HUES48 (cell line): ENCODE measurements at regions not wholly inside any gene's neighbourhood (a gene's known extent, or its start where the extent isn't known, plus 50 kb on each side); places are given as distances from the start of the nearest gene placed in this dataset.
"Not testable (repeated sequence)": the region's sequence is repeated elsewhere in the genome, so short reads cannot be mapped to it uniquely, and the experiment has no call there.

Experiments
- H3K27ac ChIP-seq: one replicate; pipeline ENCODE4 v1.7.0; 2013; ENCODE audit warnings: low read depth, low read length, inconsistent platforms
- H3K27me3 ChIP-seq: 2 replicates; pipeline ENCODE4 v1.6.1; 2013; ENCODE audit warnings: mild to moderate bottlenecking, low read length; ENCODE audit not compliant: control insufficient read depth, insufficient read depth
- H3K36me3 ChIP-seq: 2 replicates; pipeline ENCODE4 v1.6.1; 2013; ENCODE audit warnings: low read length; ENCODE audit not compliant: control insufficient read depth, insufficient read depth
- H3K4me1 ChIP-seq: 2 replicates; pipeline ENCODE4 v1.6.1; 2013; ENCODE audit warnings: mild to moderate bottlenecking, low read length; ENCODE audit not compliant: control insufficient read depth, insufficient read depth
- H3K4me3 ChIP-seq: 2 replicates; pipeline ENCODE4 v1.5.1; 2013; ENCODE audit warnings: mild to moderate bottlenecking, low read depth, low read length
- H3K9ac ChIP-seq: 2 replicates; pipeline ENCODE4 v1.6.1; 2013; ENCODE audit warnings: mild to moderate bottlenecking, low read depth, low read length, moderate library complexity
- H3K9me3 ChIP-seq: 2 replicates; pipeline ENCODE4 v1.6.1; 2013; ENCODE audit warnings: low read length; ENCODE audit not compliant: control insufficient read depth, insufficient read depth

- H3K27ac ChIP-seq = no peak overlapping the region
- H3K9ac ChIP-seq = no peak overlapping the region
- no peaks in the 10 kb centered on the region for H3K4me1 ChIP-seq
- H3K36me3 ChIP-seq = no peaks in the 10 kb centered on the region
- H3K9me3 ChIP-seq = no peaks in the 10 kb centered on the region
- no peaks in the 10 kb centered on the region for H3K27me3 ChIP-seq
- H3K4me3 ChIP-seq = no peak overlapping the region
Observed at GRCh38 chrX:1140236-1140681, 72.2 kb downstream of the CRLF2 start.

DNA sequence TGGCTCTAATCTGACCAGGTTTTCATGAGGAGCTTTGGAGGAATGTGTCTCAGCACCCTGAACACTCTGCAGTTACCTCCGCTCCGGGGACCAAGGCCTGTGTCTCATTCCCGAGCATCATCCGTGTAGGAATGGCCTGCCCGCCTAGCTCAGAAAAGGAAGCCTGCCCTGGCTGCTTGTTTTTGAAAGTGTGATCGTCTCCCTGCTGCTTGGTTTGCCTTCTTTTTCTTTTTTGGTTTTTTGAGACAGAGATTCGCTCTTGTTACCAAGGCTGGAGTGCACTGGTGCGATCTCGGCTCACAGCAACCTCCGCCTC, 73.3 kb downstream of the CRLF2 start:
- Histone ChIP-seq H3K27ac (no peak overlapping the region), H3K27me3 (no peaks in the 10 kb centered on the region), H3K9me3 (no peaks in the 10 kb centered on the region), H3K36me3 (no peaks in the 10 kb centered on the region), H3K4me3 (no peak overlapping the region), H3K4me1 (no peaks in the 10 kb centered on the region), H3K9ac (no peak overlapping the region)

DNA sequence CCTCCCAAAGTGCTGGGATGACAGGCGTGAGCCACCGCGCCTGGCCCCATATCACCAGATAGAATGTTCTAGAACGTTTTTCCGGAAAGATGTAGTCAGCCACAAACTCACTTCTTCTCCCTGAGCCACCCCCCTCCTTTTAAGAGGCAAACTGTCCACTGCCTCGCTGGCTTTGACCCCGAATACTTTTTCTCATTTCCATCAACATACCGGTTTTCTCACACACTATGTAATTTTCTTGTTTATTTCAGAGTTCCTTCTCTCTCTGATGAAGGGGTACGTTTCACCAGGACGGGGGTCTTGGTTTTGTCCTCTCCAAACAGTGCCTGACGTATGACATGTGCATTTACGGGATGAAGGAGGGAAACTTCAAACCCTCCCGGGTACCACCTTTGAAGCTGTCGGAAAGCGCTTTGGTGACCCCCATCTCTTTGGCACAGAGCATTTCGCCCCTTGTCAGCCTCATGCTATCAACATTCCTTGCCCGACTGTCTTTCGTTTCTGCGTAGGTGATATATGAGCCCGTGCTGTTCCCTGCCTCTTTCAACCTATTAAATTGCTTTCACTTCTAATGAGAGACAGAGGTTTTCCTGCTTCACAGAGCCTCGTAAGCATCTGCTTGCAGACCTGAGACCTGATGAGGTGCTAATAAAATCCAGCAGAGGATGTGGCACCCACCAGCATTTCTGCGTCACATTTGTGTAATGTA, 73.8 kb downstream of the CRLF2 start:
- H3K9ac ChIP-seq = no peak overlapping the region
- no peaks in the 10 kb centered on the region for H3K27me3 ChIP-seq
- H3K27ac ChIP-seq = no peak overlapping the region
- H3K9me3 ChIP-seq = no peaks in the 10 kb centered on the region
- no peaks in the 10 kb centered on the region for H3K36me3 ChIP-seq
- no peak overlapping the region for H3K4me3 ChIP-seq
- no peaks in the 10 kb centered on the region for H3K4me1 ChIP-seq

DNA sequence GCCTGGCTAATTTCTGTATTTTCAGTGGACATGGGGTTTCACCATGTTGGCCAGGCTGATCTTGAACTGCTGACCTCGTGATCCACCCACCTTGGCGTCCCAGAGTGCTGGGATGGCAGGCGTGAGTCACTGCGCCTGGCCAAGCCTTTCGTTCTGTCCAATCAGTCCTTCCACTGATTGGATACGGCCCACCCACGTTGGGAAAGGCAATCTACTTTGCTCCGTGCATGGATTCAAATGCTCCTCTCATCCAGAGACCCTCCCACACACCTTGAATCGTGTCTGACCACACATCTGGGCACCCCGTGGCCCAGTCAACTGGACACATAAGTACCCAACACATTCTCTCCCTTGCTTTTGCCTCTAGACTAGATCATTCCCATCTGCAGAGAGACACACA, 74.9 kb downstream of the CRLF2 start:
- Histone ChIP-seq H3K9ac (no peak overlapping the region), H3K36me3 (no peaks in the 10 kb centered on the region), H3K27me3 (no peaks in the 10 kb centered on the region), H3K4me3 (no peak overlapping the region), H3K9me3 (no peaks in the 10 kb centered on the region), H3K4me1 (no peaks in the 10 kb centered on the region), H3K27ac (no peak overlapping the region)

DNA sequence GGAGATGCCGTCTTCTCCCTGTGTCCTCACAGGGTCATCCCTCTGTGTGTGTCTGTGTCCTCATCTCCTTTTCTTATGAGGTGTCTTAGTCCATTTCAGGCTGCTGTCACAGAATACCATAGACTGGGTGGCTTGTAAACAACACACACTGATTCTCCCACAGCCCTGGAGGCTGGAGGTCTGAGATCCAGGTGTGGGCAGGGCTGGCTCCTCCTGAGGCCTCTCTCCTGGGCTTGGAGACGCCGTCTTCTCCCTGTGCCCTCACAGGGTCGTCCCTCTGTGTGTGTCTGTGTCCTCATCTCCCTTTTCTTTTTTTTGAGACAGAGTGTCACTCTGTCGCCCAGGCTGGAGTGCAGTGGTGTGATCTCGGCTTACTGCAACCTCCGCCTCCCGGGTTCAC, 75.9 kb downstream of the CRLF2 start:
- H3K36me3 ChIP-seq, H3K27me3 ChIP-seq, H3K4me1 ChIP-seq, H3K9me3 ChIP-seq, H3K27ac ChIP-seq, H3K4me3 ChIP-seq, H3K9ac ChIP-seq: not testable (repeated sequence)

DNA sequence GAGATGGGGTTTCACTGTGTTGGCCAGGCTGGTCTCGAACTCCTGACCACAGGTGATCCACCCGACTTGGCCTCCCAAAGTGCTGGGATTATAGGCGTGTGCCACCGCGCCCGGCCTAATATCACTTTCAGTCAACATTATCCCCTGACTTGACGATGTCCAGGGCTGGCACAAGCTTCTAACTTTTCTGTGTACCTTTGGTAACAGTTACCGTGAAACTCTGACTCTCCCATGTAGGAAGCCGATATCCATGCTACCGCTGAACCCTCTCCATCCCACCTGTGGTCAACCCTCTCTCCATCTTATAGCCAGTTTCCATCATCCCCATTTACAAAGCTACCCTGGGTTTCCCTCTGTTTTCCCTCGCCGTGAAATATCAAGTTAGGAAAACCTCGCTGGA, 77.5 kb downstream of the CRLF2 start:
- H3K4me1 ChIP-seq = no peaks in the 10 kb centered on the region
- H3K27me3 ChIP-seq = no peaks in the 10 kb centered on the region
- H3K4me3 ChIP-seq = no peak overlapping the region

DNA sequence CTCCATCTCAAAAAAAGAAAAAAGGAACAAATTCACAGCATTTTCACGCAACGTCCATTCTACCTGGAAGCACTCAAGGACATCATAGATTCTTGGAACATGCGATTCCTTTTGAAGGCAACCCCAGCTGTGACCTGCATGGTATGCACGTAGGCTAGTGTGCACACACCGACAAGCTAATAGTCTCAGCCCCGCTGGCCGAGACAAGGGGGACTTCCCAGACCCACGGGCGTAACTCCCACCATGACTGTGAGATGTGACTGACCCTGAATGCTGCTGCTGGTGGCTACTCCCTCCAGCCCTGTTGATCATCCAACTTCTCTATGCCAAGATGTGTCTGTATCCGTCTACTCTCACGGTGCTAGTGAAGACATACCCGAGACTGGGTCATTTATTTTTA, 78.3 kb downstream of the CRLF2 start:
- H3K9me3 ChIP-seq = no peaks in the 10 kb centered on the region
- no peaks in the 10 kb centered on the region for H3K4me1 ChIP-seq
- H3K27me3 ChIP-seq = no peaks in the 10 kb centered on the region
- H3K9ac ChIP-seq = no peak overlapping the region
- H3K36me3 ChIP-seq = no peaks in the 10 kb centered on the region
- no peak overlapping the region for H3K27ac ChIP-seq
- no peak overlapping the region for H3K4me3 ChIP-seq

More for the DNA sequence above, 77.5 kb downstream of the CRLF2 start:
- Histone ChIP-seq H3K9ac (no peak overlapping the region), H3K27ac (no peak overlapping the region), H3K9me3 (no peaks in the 10 kb centered on the region), H3K36me3 (no peaks in the 10 kb centered on the region)

- Histone ChIP-seq H3K36me3 (no peaks in the 10 kb centered on the region), H3K27me3 (no peaks in the 10 kb centered on the region), H3K4me3 (no peak overlapping the region), H3K9ac (no peak overlapping the region), H3K4me1 (0 out of 2 replicates have a peak, but pooled peaks cover 3% of the 10 kb centered on the region), H3K27ac (no peak overlapping the region), H3K9me3 (no peaks in the 10 kb centered on the region)
Observed at GRCh38 chrX:1126738-1127137, 85.7 kb downstream of the CRLF2 start.

GRCh38 chrX:1124531-1124930, 87.9 kb downstream of the CRLF2 start:
- H3K27ac ChIP-seq = no peak overlapping the region
- no peaks in the 10 kb centered on the region for H3K36me3 ChIP-seq
- no peaks in the 10 kb centered on the region for H3K27me3 ChIP-seq
- no peak overlapping the region for H3K4me3 ChIP-seq
- no peak overlapping the region for H3K9ac ChIP-seq
- 0 out of 2 replicates have a peak, but pooled peaks cover 3% of the 10 kb centered on the region for H3K4me1 ChIP-seq
- H3K9me3 ChIP-seq = no peaks in the 10 kb centered on the region

DNA sequence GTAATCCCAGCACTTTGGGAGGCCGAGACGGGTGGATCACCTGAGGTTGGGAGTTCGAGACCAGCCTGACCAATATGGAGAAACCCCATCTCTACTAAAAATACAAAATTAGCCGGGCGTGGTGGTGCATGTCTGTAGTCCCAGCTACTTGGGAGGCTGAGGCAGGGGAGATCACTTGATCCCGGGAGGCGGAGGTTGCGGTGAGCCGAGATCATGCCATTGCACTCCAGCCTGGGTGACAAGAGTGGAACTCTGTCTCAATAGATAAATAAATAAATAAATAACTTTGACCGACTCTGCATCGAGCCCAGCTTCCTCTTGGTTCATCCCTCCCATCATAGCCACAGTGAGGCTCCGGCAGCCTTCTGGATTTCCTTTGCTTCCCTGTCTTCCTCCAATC, 89.6 kb downstream of the CRLF2 start:
- H3K4me1 ChIP-seq, H3K9me3 ChIP-seq, H3K9ac ChIP-seq, H3K4me3 ChIP-seq, H3K36me3 ChIP-seq, H3K27me3 ChIP-seq, H3K27ac ChIP-seq: not testable (repeated sequence)

GRCh38 chrX:1119275-1119674, 93.2 kb downstream of the CRLF2 start:
- Histone ChIP-seq H3K36me3 (no peaks in the 10 kb centered on the region), H3K4me1 (0 out of 2 replicates have a peak, but pooled peaks cover 3% of the 10 kb centered on the region), H3K4me3 (no peak overlapping the region), H3K9ac (no peak overlapping the region), H3K27me3 (no peaks in the 10 kb centered on the region), H3K9me3 (no peaks in the 10 kb centered on the region), H3K27ac (no peak overlapping the region)
